ENCODE measurements at regions not wholly inside any gene's neighbourhood (a gene's known extent, or its start where the extent isn't known, plus 50 kb on each side); places are given as distances from the start of the nearest gene placed in this dataset.

DNA sequence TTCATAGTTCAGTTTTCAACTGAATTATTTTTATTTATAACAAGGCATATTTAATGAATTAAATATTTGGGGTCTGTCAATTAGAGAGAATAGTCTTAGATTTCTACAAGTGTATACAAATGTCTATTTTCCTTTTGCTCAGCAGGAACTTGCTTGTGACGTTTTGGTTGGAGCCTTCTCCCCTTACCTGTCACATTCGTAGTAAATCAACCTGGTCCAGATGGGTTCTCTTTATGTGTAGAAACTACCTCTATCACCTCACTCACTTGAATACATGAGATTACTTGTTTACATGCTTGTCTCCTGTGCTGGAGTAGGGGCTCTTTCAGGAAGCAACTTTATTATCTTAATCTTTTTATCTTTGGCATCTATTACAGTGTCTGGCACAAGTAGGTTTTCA, 938.3 kb upstream of the IGFBP7 start:
- no peak for TF ChIP-seq CTCF (IDR thresholded peaks at IDR 0.05)
- no peak for TF ChIP-seq EP300 (IDR thresholded peaks at IDR 0.05; ENCODE audit: low read depth)

All from transverse colon (tissue), 3 donors.